ENCODE measurements at regions not wholly inside any gene's neighbourhood (a gene's known extent, or its start where the extent isn't known, plus 50 kb on each side); places are given as distances from the start of the nearest gene placed in this dataset.
"Not testable (repeated sequence)": the region's sequence is repeated elsewhere in the genome, so short reads cannot be mapped to it uniquely, and the experiment has no call there.

DNA sequence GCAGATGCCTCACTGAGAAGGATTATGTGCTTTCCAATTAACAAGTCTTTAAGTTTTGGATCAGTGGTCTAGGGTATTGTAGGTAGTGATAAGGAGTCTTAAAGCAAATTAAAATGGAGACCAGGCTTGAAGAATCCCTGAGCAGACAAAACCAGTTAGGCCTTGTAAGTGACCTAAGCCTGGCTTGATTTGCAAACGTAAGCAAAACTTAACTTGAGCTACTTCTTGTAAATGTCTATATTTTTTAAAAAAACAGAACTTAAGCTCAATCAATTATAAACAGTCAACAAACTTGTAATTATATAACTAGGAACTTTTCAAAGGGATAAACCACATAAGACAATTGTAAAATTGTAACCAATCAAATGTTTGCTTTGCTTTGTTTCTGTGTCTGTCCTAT lies 72.7 kb upstream of the NALF2 start:
- no peak for DNase-seq

GRCh38 chrX:69430785-69431184 lies 73.3 kb upstream of the NALF2 start:
- DNase-seq, result no peak

DNA sequence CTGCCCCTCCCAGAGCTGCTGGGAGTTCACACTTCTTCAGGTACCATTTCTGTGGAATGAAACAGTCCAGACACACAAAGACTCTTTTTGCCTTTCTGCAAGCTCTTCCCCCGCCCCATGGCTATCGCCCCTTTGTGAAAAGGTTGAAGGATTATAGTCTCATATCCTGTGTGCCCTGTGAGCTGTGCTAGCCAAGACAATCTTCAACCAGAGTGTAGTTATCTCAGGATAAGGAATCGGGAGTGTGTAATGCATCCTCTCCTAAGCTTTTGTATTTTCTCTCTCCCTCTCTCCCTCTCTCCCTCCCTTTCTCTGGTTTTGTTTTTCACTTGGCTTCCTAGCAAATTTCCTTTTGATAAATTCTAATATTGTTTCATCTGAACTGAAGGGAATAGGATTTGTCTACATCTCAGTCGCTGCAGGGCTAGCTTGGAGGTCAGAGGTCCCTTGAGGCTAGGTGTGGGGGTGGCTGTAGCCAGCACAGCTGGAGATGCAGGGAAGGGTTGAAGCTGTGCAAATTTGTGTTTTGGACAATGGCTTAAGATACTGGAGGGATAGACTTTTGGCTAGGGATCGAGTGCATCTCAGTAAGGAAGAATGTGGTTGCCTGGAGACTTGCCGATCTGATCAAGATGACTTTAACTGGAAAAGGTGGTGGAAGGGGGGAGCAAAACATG lies 74.6 kb upstream of the NALF2 start:
- DNase-seq, result no peak

DNA sequence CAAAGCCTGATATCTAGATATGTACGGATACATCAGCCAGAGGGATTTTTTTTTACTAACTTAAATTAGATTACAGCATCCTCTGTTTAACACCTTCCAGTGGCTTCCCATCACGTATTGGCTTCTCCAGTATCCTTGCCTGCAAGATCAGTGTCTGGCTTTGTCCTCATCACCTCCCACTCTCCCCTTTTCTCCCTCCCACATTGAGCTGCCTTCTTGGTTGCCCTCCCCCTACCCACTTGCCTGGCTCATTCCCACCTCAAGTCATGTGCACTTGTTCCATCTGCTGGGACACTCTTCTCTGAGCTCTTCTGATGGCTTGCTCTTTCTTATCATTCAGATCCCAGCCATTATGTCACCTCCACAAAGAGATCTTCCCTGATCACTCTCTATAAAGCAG lies 75.9 kb upstream of the NALF2 start:
- no peak for DNase-seq

DNA sequence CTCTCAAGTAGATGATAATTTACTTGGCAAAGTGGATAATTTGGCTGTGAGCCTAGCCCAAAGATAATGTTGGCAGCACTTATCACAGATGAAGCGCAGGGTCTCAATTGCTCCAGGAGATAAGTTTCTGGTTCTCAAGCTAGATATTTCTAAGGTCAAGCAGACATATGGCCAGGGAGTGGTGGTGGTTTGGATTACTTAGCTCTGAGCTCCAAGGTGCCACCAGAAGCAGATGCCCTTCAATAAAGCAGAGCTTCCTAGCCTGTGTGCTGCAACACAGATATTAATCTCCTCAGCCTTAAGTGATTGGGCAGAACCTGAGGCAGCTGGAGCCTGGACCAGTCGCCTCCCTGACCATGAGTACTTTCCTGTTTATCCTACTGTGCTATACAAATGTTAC lies 79.2 kb upstream of the NALF2 start:
- DNase-seq, result peak; percentile 4

DNA sequence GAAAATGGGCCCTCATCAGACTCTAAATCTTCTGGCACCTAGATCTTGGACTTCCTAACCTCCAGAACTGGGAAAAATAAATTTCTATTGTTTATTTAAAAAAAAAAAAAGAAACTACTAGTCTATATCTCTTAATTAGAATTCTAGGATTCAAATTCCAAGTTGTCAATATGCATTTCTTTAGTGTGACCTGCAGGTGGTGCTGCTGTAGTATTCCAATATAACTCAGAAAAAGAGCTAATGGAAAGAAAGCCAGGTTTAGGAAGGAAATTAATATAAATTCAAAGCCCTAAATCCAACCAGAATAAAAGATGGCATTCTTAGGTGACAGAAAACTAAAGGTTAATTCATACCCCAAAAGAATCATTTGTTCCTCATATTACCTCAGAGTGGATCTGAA lies 80.0 kb upstream of the NALF2 start:
- no peak for DNase-seq

- DNase-seq, result not testable (repeated sequence)
Measured at GRCh38 chrX:69422208-69422607, 81.9 kb upstream of the NALF2 start.

DNA sequence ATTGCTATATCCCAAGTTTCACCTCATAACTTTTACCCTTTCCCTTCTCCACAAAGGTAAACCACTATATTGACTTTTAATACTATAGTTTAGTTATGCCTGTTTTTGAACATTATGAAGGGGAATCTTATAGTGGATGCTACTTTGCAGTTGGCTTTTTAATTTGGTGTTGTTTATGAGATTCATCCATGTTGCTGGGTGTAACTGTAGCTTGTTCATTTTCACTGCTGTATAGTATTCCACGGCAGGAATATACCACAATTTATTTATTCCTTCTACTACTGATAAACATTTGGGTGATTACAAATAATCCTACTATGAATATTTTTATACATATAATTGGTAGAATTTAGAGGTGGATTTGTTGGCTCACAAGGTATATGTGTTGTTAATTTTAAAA lies 88.4 kb upstream of the NALF2 start:
- no peak for DNase-seq

DNA sequence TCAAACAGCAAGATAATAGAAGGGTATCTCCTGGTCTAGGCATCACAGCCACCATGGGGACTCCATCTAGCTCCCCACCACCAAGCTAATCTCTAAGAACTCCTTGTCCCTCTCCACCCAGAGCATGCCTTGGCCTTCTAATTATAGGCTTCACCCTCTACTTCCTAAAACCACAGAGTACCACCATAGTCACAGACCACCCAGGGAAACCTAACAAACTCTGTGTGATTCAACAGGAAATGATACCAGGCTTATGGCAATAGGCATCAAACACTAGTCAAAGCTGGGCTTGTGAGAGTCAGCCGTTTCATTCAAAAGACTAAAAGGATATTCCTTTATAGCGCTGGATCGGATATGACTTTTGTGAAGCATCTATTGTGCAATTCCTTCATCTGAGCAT lies 91.5 kb upstream of the NALF2 start:
- DNase-seq, result no peak

GRCh38 chrX:69398881-69399280 lies 105.2 kb upstream of the NALF2 start:
- no peak for DNase-seq

- DNase-seq, result no peak
Measured at GRCh38 chrX:69396916-69397315, 107.2 kb upstream of the NALF2 start.

GRCh38 chrX:69395306-69395705 lies 108.8 kb upstream of the NALF2 start:
- DNase-seq, result no peak

GRCh38 chrX:69389101-69389501 lies 115.0 kb upstream of the NALF2 start:
- no peak for DNase-seq

- DNase-seq, result no peak
Measured at GRCh38 chrX:69388526-69388925, 115.6 kb upstream of the NALF2 start.

DNA sequence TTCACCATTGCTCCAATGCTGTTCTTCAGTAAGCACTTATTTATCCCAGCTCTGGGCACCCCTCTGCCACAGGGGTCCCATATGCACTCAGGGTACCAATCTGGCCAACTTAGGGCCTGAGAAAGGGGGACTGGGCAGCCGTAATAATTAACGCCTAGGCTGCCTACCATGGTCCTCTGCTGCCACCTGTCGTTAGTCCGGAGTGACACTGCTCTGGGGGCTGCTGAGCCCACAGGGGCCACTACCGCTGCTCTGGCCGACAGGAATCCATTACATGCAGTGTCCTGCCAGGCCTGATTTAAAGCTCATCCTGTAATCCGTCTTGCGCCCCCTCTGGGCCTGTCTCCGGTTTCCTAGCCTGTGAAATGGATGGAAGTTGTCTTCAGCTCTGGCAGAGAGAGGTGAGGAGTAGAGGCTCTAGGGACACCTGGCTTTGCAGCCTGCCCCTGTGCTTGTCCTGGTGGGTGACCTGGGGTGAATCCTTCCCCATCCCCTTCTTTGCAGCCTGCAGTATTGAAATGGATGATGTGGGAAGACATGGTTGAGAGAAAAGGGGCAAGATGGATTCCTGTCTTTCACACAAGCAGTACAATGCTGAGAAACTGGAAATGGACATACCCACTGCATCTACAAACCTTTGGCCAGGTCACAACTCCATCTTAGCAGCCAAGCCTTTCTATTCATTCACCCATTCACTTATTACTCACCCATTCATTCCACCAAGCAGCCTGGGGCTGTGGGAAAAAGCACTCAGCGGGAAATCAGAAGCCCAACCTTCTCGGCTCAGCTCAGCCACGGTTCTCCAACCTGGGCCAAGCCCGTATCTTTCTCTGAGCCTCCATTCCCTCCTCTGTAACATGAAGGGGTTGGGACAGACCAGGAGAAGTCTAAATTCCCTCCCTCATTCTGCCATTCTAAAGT lies 116.3 kb upstream of the NALF2 start:
- DNase-seq, result peak; percentile 61

GRCh38 chrX:69386681-69387080 lies 117.4 kb upstream of the NALF2 start:
- DNase-seq, result no peak

GRCh38 chrX:69379412-69379811 lies 124.7 kb upstream of the NALF2 start:
- DNase-seq, result no peak

DNA sequence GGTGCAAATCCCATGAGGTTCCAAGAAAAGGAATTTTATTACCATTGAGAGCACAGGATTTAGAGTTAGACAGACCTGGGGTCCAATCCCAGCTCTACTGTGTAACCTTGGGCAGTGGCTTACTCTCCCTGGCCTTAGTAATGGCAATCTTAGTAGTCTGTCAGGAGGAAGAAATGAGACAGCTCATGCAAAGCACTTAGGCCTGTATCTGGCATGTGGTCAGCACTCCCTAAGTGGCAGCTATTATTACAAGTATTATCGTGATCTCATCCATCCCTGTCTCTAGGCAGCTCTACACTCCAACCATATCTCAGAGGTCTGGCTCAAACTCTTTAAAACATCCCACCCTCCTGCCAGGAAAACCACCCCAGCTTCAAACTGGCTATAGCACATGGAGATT lies 129.6 kb upstream of the NALF2 start:
- no peak for DNase-seq

DNA sequence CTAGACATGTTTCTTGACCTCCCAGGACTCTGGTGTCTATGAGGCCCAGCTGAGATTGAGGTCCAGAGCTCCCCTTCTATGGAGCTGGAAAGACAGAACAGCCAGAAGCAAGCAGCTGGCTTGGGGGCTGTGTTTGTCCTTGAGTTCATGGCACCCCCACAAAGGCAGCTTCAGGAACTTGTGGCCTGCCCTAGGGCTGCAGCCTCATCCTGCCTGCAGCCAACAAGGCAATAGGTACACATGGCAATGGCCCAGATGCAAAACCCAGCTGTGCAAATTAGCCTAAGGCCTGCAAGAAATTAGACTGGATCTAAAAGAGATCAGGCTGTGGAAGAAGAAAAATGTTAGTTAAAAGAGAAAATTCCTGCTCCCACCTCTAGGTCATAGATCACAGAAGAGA lies 131.7 kb upstream of the NALF2 start:
- DNase-seq, result no peak

DNA sequence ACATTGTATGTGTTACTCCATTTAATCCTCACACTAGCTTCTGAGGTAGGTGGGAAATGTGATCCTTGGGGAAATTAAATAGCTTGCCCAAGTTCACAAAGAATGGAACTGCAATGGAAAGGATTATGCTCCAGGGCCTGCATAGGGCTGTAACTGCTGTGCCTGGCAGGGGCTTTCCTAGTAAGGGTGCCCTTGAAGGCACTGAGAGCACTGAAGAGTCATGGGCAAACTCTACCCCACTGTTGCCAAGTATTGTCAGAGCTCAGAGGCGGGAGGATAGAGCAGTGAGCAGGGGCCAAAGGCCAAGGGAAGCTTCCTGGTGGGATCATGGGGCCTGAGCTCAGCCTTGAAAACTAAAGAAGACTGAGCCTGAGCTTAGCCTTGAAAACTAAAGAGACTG lies 133.0 kb upstream of the NALF2 start:
- no peak for DNase-seq

DNA sequence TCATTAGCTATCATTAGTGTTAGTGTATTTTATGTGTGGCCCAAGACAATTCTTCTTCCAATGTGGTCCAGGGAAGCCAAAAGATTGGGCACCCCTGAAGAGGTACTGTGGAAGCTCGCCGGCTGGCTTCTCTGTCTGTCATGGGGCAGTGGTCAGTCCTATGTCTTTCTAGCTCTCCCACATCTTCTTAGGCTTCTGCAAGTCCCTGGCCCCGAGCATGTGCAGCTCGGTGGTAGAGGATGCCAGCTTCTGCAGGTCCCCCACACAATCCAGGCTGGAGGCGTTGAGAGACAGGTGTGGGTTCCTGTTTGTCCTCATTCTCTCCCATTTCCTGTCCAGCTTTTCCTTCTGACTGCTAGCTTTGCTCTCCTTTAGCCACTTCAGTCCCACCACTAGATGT lies 134.1 kb upstream of the NALF2 start:
- no peak for DNase-seq

DNA sequence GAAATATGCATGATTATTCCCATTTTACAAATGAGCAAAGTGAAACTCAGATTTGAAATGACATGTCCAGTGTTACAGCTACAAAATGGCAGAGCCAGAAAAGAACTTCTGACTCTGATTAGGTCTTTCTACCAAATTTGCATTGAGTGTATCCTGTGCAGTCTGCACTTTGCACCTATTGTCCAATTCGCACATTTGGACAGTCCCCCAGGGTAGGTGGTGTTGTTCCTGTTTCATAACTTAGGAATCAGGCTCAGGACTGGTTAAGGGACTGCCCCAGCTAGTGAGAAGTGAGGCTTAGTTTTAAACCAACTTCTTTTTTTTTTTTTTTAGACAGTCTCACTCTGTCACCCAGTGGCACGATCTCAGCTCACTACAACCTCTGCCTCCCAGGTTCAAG lies 137.9 kb upstream of the NALF2 start:
- no peak for DNase-seq

DNA sequence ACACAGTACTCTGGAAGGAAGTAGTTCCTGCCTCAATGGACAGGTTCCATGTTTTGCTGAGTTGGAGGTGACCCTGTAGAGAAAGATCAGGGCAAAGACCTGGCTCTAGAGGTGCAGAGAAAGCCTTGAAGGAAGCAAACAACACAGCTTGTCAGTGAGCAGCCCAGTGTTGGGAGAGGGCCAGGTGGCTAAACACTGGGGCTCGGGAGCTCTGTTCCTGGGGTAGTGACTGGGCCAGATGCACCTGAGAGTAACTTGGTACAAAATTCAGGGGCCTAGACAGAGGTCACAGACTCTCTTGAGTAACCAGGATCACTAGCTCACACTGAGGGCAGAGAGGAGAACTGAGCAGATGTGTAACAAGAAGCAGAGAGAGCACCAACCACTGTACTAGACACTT lies 138.4 kb upstream of the NALF2 start:
- no peak for DNase-seq

- no peak for DNase-seq
Measured at GRCh38 chrX:69365349-69365748, 138.8 kb upstream of the NALF2 start.

DNA sequence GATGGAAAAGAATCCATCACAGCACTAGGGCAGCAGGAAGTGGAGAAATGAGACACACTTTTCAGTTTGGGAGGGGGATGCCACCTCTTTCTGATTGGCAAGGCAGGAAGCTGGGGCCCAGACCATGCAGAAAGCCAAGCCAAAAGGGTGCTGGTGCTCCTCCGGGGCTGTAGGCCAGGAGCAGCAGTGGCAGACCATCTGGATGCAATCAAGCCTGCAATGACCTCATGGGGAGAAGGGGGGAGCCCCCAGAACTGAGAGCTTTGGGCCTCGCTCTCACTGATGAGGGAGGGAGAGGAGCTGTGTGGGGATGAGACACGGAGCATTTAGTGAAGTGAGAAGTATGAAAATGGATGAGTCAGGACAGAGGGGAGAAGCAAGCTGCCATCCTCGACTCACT lies 141.3 kb upstream of the NALF2 start:
- no peak for DNase-seq

All from NCI-H2227 treated with DMSO at 0.1 percent for 48 hours (cell line).